K562 (cell line): ENCODE measurements at regions not wholly inside any gene's neighbourhood (a gene's known extent, or its start where the extent isn't known, plus 50 kb on each side); places are given as distances from the start of the nearest gene placed in this dataset.
A peak's percentile ranks its signal among the peaks of the same experiment; 100 is the strongest.

ENCODE experiments used
- ADNP ChIP-seq: fragments of 200-800 bp; sonication (Bioruptor generic); IDR thresholded peaks from 2 replicates; pipeline ENCODE4 v1.6.1; 2016; ENCODE audit warnings: missing genetic modification characterization, missing compliant biosample characterization
- POLR2AphosphoS2 ChIP-seq: IDR thresholded peaks from 2 replicates; pipeline ENCODE4 v1.6.1; 2012; ENCODE audit warnings: low read length, improper control_type of control experiment
- SIN3A ChIP-seq, 2 experiments: fragments of 150-350 bp in 1 of 2; IDR thresholded peaks; 2 replicates each; pipeline ENCODE4 v1.6.1; 2011 to 2016; ENCODE audit warnings: borderline replicate concordance in 2 of 2, low read depth in 2 of 2, low read length in 2 of 2, mild to moderate bottlenecking in 2 of 2, moderate library complexity in 2 of 2; ENCODE audit not compliant: control insufficient read depth in 1 of 2
- ZNF354B ChIP-seq: fragments of 250-450 bp; sonication (Bioruptor Pico); IDR thresholded peaks from 2 replicates; pipeline ENCODE4 v1.4.0; 2020
- TF ChIP-seq, protein P1 (sequence below), 2 experiments: fragments of 450-650 bp; IDR thresholded peaks; 2 replicates each; pipeline ENCODE4 v1.6.1; 2018; ENCODE audit warnings: mild to moderate bottlenecking in 2 of 2, low read depth in 1 of 2; ENCODE audit not compliant: partially characterized antibody in 2 of 2
- TF ChIP-seq, protein P2 (sequence below), 2 experiments: fragments of 450-650 bp; IDR thresholded peaks; 2 replicates each; pipeline ENCODE4 v1.6.1; 2016

DNA sequence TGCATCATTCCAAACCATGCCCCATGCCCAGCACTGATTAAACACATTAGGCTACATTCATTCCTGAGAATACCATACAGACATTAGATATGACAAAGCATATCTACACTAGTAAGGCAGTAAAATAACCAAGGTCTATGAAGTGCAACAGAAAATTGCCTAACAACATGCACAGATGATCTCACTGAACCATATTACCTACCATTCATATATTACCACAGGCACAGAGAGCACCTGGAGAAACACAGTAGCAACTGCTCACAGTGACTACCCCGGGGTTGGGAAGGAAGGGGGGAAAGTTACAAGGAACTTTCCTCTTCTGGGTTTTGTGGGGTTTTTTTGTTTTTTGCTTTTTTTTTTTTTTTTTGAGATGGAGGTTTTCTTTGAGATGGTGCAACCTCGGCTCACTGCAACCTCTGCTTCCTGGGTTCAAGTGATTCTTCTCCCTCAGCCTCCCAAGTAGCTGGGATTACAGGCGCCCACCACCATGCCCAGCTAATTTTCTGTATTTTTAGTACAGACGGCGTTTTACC, 669.6 kb downstream of the UQCRFS1 start (continued):
- TF ChIP-seq, protein P1, sequence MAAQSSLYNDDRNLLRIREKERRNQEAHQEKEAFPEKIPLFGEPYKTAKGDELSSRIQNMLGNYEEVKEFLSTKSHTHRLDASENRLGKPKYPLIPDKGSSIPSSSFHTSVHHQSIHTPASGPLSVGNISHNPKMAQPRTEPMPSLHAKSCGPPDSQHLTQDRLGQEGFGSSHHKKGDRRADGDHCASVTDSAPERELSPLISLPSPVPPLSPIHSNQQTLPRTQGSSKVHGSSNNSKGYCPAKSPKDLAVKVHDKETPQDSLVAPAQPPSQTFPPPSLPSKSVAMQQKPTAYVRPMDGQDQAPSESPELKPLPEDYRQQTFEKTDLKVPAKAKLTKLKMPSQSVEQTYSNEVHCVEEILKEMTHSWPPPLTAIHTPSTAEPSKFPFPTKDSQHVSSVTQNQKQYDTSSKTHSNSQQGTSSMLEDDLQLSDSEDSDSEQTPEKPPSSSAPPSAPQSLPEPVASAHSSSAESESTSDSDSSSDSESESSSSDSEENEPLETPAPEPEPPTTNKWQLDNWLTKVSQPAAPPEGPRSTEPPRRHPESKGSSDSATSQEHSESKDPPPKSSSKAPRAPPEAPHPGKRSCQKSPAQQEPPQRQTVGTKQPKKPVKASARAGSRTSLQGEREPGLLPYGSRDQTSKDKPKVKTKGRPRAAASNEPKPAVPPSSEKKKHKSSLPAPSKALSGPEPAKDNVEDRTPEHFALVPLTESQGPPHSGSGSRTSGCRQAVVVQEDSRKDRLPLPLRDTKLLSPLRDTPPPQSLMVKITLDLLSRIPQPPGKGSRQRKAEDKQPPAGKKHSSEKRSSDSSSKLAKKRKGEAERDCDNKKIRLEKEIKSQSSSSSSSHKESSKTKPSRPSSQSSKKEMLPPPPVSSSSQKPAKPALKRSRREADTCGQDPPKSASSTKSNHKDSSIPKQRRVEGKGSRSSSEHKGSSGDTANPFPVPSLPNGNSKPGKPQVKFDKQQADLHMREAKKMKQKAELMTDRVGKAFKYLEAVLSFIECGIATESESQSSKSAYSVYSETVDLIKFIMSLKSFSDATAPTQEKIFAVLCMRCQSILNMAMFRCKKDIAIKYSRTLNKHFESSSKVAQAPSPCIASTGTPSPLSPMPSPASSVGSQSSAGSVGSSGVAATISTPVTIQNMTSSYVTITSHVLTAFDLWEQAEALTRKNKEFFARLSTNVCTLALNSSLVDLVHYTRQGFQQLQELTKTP (IDR thresholded peaks at IDR 0.05; ENCODE audit: low read depth in 1 of 2, partially characterized antibody in 2 of 2) = peak in 1 of 2 experiments; percentile 2
- TF ChIP-seq POLR2AphosphoS2 (0 out of 2 replicates have a peak, but pooled peaks have one; percentile 31), SIN3A (IDR thresholded peaks at IDR 0.05; ENCODE audit: borderline replicate concordance in 2 of 2, control insufficient read depth in 1 of 2, low read depth in 2 of 2, low read length in 2 of 2) (0 out of 4 replicates have a peak, but pooled peaks of 1 of the 2 experiments have one; percentile 9), ADNP (0 out of 2 replicates have a peak, but pooled peaks have one; percentile 27), ZNF354B (CRISPR knock-in tag) (no peak)
- TF ChIP-seq, protein P2, sequence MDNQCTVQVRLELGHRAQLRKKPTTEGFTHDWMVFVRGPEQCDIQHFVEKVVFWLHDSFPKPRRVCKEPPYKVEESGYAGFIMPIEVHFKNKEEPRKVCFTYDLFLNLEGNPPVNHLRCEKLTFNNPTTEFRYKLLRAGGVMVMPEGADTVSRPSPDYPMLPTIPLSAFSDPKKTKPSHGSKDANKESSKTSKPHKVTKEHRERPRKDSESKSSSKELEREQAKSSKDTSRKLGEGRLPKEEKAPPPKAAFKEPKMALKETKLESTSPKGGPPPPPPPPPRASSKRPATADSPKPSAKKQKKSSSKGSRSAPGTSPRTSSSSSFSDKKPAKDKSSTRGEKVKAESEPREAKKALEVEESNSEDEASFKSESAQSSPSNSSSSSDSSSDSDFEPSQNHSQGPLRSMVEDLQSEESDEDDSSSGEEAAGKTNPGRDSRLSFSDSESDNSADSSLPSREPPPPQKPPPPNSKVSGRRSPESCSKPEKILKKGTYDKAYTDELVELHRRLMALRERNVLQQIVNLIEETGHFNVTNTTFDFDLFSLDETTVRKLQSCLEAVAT (IDR thresholded peaks at IDR 0.05) = peak; percentile 89 to 90
